ENCODE measurements at regions not wholly inside any gene's neighbourhood (a gene's known extent, or its start where the extent isn't known, plus 50 kb on each side); places are given as distances from the start of the nearest gene placed in this dataset.

- no peak for TF ChIP-seq CTCF (conservative IDR thresholded peaks at IDR 0.05; ENCODE audit: low read depth, low read length)
- DNase-seq (ENCODE audit: low read depth) = no peak
- no peak overlapping the region for H3K4me3 ChIP-seq (ENCODE audit: low read depth, low read length)
Measured at GRCh38 chr14:101217080-101217463, 313.6 kb upstream of the RTL1 start.

- DNase-seq (ENCODE audit: low read depth) = no peak
- TF ChIP-seq CTCF (conservative IDR thresholded peaks at IDR 0.05; ENCODE audit: low read depth, low read length) = no peak
- H3K4me3 ChIP-seq (ENCODE audit: low read depth, low read length) = no peak overlapping the region
Measured at GRCh38 chr14:101217616-101218371, 314.3 kb upstream of the RTL1 start.

GRCh38 chr14:101219896-101220703, 316.6 kb upstream of the RTL1 start:
- DNase-seq (ENCODE audit: low read depth) = no peak
- no peak overlapping the region for H3K4me3 ChIP-seq (ENCODE audit: low read depth, low read length)
- no peak for TF ChIP-seq CTCF (conservative IDR thresholded peaks at IDR 0.05; ENCODE audit: low read depth, low read length)

GRCh38 chr14:101220921-101221510, 317.5 kb upstream of the RTL1 start:
- no peak for DNase-seq (ENCODE audit: low read depth)
- TF ChIP-seq CTCF (conservative IDR thresholded peaks at IDR 0.05; ENCODE audit: low read depth, low read length) = no peak
- no peak overlapping the region for H3K4me3 ChIP-seq (ENCODE audit: low read depth, low read length)

GRCh38 chr14:101221549-101222160, 318.1 kb upstream of the RTL1 start:
- DNase-seq (ENCODE audit: low read depth) = no peak
- no peak overlapping the region for H3K4me3 ChIP-seq (ENCODE audit: low read depth, low read length)
- TF ChIP-seq CTCF (conservative IDR thresholded peaks at IDR 0.05; ENCODE audit: low read depth, low read length) = no peak

GRCh38 chr14:101222362-101223070, 319.0 kb upstream of the RTL1 start:
- no peak for TF ChIP-seq CTCF (conservative IDR thresholded peaks at IDR 0.05; ENCODE audit: low read depth, low read length)
- no peak overlapping the region for H3K4me3 ChIP-seq (ENCODE audit: low read depth, low read length)
- DNase-seq (ENCODE audit: low read depth) = no peak

Measured in choroid plexus epithelial cell (primary cell).